Fibroblast of lung (primary cell): ENCODE measurements at regions not wholly inside any gene's neighbourhood (a gene's known extent, or its start where the extent isn't known, plus 50 kb on each side); places are given as distances from the start of the nearest gene placed in this dataset.

Source experiments
- EZH2 ChIP-seq: IDR thresholded peaks from 2 replicates; pipeline ENCODE4 v1.5.1; 2012; ENCODE audit warnings: low read length, control low read depth, mild to moderate bottlenecking; ENCODE audit errors: missing control alignments
- TF ChIP-seq, protein P1 (sequence below), 2 donors: IDR thresholded peaks in 1 of 2; conservative IDR thresholded peaks in 1 of 2; 1 replicate in 1 of 2; 2 replicates in 1 of 2; pipeline ENCODE4 v1.5.1; 2011 to 2012; ENCODE audit warnings: low read length in 2 of 2, control low read depth in 1 of 2, inconsistent platforms in 1 of 2, low read depth in 1 of 2, mild to moderate bottlenecking in 1 of 2

GRCh38 chr21:28256420-28256831, 736.3 kb downstream of the LTN1 start:
- TF ChIP-seq, protein P1, sequence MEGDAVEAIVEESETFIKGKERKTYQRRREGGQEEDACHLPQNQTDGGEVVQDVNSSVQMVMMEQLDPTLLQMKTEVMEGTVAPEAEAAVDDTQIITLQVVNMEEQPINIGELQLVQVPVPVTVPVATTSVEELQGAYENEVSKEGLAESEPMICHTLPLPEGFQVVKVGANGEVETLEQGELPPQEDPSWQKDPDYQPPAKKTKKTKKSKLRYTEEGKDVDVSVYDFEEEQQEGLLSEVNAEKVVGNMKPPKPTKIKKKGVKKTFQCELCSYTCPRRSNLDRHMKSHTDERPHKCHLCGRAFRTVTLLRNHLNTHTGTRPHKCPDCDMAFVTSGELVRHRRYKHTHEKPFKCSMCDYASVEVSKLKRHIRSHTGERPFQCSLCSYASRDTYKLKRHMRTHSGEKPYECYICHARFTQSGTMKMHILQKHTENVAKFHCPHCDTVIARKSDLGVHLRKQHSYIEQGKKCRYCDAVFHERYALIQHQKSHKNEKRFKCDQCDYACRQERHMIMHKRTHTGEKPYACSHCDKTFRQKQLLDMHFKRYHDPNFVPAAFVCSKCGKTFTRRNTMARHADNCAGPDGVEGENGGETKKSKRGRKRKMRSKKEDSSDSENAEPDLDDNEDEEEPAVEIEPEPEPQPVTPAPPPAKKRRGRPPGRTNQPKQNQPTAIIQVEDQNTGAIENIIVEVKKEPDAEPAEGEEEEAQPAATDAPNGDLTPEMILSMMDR (conservative IDR thresholded peaks at IDR 0.05 in 1 of 2, IDR thresholded peaks at IDR 0.05 in 1 of 2; ENCODE audit: low read depth in 1 of 2, low read length in 2 of 2): no peak
- no peak for TF ChIP-seq EZH2
